KOPT-K1 (cell line): ENCODE measurements at regions not wholly inside any gene's neighbourhood (a gene's known extent, or its start where the extent isn't known, plus 50 kb on each side); places are given as distances from the start of the nearest gene placed in this dataset.
"Not testable (repeated sequence)": the region's sequence is repeated elsewhere in the genome, so short reads cannot be mapped to it uniquely, and the experiment has no call there.

Source experiments
- H3K27ac ChIP-seq: fragments of 200-600 bp; sonication (generic); 2 replicates; pipeline ENCODE4 v1.5.1; 2016; ENCODE audit warnings: antibody characterized with exemption, mild to moderate bottlenecking, low read depth, low read length; ENCODE audit not compliant: poor library complexity, severe bottlenecking
- H3K36me3 ChIP-seq: fragments of 200-600 bp; sonication (generic); 2 replicates; pipeline ENCODE4 v1.5.1; 2017; ENCODE audit warnings: antibody characterized with exemption, mild to moderate bottlenecking, low read length, moderate library complexity; ENCODE audit not compliant: insufficient read depth
- H3K9me3 ChIP-seq: fragments of 200-600 bp; sonication (generic); 2 replicates; pipeline ENCODE4 v1.5.1; 2017; ENCODE audit warnings: antibody characterized with exemption, low read length, mild to moderate bottlenecking; ENCODE audit not compliant: insufficient read depth, poor library complexity, severe bottlenecking

DNA sequence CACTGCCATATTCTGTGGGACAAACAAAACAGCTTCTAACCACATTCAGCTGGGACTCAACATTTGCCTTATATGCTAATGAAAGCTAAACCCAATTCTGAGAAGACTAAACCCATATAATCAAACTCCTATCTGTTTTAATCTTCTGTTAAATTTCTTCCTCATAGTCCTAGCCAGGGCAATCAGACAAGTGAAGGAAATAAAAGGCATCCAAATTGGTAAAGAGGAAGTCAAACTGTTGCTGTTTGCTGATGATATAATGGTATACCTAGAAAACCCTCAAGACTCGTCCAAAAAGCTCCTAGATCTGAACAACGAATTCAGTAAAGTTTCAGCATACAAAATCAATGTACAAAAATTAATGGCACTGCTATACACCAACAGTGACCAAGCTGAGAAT is 157.1 kb downstream of the PHLDA1 start:
- H3K27ac ChIP-seq: no peak overlapping the region
- H3K36me3 ChIP-seq: no peaks in the 10 kb centered on the region
- peaks cover 3% of the 10 kb centered on the region for H3K9me3 ChIP-seq

- H3K36me3 ChIP-seq: no peaks in the 10 kb centered on the region
- H3K27ac ChIP-seq: no peak overlapping the region
- peaks cover 3% of the 10 kb centered on the region for H3K9me3 ChIP-seq
Observed at GRCh38 chr12:75872762-75873161, 158.8 kb downstream of the PHLDA1 start.

GRCh38 chr12:75870878-75871277 is 160.7 kb downstream of the PHLDA1 start:
- H3K9me3 ChIP-seq: peaks cover 3% of the 10 kb centered on the region
- H3K36me3 ChIP-seq: no peaks in the 10 kb centered on the region
- no peak overlapping the region for H3K27ac ChIP-seq

DNA sequence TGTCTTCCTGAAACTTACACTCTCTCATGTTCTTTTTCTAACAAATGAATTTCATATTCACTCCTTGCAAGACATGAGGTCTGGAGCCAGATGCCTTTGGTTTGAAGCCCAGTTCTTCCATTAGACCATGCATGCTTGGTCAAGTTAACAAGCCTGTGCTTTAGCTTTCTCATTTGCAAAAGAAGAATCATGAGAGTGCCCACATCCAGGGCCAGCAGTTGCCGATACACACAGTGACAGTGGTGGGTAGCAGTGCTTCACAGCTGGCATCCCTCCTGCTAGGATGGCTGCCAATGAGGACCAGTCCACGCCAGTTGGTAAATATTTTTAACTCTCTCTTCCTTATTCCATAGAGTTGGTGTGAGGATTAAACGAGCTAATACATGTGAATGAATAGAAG is 163.1 kb downstream of the PHLDA1 start:
- Histone ChIP-seq H3K9me3 (no peaks in the 10 kb centered on the region), H3K27ac (no peak overlapping the region), H3K36me3 (no peaks in the 10 kb centered on the region)

DNA sequence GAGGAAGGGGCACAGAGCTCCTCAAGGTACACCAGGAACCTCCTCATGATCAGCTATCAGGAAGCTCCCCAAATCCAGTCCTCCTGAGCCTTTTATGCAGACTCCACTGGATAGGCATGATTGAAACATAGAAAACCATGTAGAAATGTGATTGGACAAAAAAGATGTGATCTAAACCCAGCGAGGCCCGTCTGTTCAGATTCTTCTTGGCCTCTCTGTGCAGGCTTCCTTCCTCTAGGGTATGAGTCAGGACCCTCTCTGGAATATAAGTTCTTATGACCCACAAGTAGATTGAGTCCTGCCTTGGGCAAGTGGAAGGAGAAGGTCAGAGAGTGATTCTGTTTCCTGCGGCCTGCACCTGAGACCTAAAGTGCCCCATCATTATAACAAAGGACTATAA is 166.3 kb downstream of the PHLDA1 start:
- H3K27ac ChIP-seq: no peak overlapping the region

DNA sequence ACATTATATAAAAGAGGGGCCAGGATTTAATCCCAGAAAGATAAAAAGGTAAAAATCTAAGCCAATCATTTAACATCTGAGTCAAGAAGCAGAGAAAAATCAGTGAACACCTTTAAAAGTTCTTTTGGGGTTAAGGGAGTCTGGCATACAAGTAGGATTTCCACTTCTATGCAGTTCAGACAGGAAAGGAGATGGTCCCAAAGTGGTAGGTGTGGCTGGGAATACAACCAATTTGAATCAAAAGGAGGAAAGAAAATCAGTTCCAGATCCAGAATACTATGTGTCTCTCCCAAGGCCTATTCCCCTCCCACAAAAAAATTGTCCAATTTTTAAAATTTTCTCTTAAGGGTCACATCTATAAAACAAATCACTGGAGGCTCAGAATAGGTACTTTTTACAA is 167.4 kb downstream of the PHLDA1 start:
- Histone ChIP-seq H3K36me3 (no peaks in the 10 kb centered on the region), H3K9me3 (no peaks in the 10 kb centered on the region), H3K27ac (no peak overlapping the region)

More for the DNA sequence above, 166.3 kb downstream of the PHLDA1 start:
- no peaks in the 10 kb centered on the region for H3K36me3 ChIP-seq
- no peaks in the 10 kb centered on the region for H3K9me3 ChIP-seq

- H3K9me3 ChIP-seq: no peaks in the 10 kb centered on the region
- no peaks in the 10 kb centered on the region for H3K36me3 ChIP-seq
- no peak overlapping the region for H3K27ac ChIP-seq
Observed at GRCh38 chr12:75863533-75863932, 168.0 kb downstream of the PHLDA1 start.

DNA sequence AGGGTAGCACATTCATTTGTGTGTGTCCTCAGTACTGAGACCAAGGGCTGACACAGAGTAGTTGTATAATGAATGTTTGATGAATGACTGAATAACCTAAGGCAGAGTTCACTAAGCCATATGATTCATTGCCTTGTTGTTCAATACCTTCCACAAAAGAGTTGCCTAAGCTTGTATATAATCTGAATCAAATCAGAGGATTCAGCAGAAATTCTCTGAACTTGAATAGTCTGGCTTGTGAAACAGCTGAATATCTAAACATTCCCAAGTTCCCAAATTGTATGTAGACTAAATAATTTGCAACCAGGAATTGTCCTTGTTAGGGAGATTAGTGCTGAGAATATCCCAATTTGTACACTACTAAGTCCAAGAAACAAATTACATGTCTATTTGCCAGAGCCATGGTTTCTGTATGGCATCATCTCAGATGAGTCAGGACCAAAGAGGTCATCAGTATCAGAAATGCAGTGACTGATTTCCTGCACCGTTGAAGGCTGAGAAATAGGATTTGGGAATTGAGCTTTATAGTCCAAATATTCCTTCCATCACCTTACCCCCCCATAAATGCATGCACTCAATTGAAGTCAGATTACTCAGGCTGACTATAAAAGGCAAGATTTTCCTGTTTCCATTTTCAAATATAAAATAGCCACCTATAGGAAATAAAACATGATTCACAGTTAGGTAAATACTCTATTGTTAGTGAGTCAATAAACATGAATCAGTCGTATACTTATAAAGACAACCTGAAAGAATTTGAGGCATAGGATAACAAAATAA is 168.7 kb downstream of the PHLDA1 start:
- H3K27ac ChIP-seq: no peak overlapping the region
- no peaks in the 10 kb centered on the region for H3K9me3 ChIP-seq
- no peaks in the 10 kb centered on the region for H3K36me3 ChIP-seq

DNA sequence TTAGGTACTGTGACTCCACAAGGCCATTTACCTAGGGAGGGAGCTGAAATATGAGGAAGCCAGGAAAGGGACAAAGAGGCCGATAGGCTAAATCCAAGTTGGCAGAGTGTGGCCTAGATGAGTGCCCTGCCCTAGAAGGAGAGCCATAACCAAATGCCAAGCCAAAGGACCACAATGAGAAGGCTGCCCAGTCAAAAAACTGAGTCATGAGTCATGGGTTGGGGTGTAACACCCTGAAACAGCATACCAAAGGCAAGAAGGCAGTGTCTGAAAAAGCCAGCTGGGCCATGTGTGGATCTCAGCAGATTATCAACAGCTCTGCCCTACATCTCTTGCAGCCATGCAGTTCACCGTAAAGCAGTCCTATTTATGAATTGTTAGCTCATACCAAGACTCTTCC is 171.7 kb downstream of the PHLDA1 start:
- H3K36me3 ChIP-seq: no peaks in the 10 kb centered on the region
- no peaks in the 10 kb centered on the region for H3K9me3 ChIP-seq
- no peak overlapping the region for H3K27ac ChIP-seq

DNA sequence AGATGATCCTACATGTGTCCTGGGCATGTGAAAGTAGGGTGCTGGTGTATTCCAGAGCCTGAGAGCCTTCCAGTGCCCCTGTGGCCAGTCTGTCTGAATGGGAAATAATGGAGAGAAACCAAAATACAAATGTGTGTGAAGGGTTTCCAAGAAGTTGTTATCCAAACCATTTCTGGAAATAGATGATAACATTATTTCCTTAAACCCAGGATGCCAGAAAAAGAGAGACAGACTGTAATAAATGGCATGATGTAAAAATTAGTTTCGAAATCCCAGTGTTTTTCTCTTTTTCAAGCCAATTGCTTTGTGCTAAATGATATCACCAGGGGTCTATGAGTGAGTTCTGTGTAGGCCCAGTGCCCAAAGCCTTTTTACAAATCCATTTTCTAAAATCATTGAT is 175.3 kb downstream of the PHLDA1 start:
- H3K27ac ChIP-seq: no peak overlapping the region
- no peaks in the 10 kb centered on the region for H3K36me3 ChIP-seq
- no peaks in the 10 kb centered on the region for H3K9me3 ChIP-seq

- H3K9me3 ChIP-seq: no peaks in the 10 kb centered on the region
- no peak overlapping the region for H3K27ac ChIP-seq
- H3K36me3 ChIP-seq: no peaks in the 10 kb centered on the region
Observed at GRCh38 chr12:75855360-75855759, 176.2 kb downstream of the PHLDA1 start.

- Histone ChIP-seq H3K36me3 (no peaks in the 10 kb centered on the region), H3K9me3 (no peaks in the 10 kb centered on the region), H3K27ac (no peak overlapping the region)
Observed at GRCh38 chr12:75854681-75855309, 176.8 kb downstream of the PHLDA1 start.

GRCh38 chr12:75854137-75854536 is 177.4 kb downstream of the PHLDA1 start:
- not testable (repeated sequence) for H3K9me3 ChIP-seq, H3K36me3 ChIP-seq, H3K27ac ChIP-seq

DNA sequence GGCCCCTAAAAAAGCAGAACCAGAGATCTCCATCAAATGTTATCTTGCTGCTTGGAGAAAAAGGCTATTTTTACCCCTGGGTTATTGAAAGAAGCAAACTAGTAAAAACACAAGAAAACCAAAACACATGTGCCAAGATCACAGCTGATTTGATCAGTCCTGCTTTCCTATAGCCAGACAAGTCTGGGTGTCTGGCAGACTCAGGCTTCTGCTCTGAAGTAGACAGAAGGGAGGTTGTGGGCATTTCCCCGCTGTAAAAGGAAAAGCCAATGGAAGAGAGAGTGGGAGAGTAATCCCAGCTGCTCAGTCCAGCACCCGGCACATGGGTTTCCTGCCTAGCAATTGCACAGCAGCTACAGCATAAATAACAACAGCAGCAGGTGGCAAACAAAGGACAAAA is 177.9 kb downstream of the PHLDA1 start:
- no peak overlapping the region for H3K27ac ChIP-seq
- no peaks in the 10 kb centered on the region for H3K36me3 ChIP-seq
- H3K9me3 ChIP-seq: no peaks in the 10 kb centered on the region

GRCh38 chr12:75852956-75853355 is 178.6 kb downstream of the PHLDA1 start:
- no peaks in the 10 kb centered on the region for H3K9me3 ChIP-seq
- no peaks in the 10 kb centered on the region for H3K36me3 ChIP-seq
- H3K27ac ChIP-seq: no peak overlapping the region

- Histone ChIP-seq H3K9me3 (no peaks in the 10 kb centered on the region), H3K27ac (no peak overlapping the region), H3K36me3 (no peaks in the 10 kb centered on the region)
Observed at GRCh38 chr12:75852143-75852542, 179.4 kb downstream of the PHLDA1 start.
